Daoy (cell line): ENCODE measurements at regions not wholly inside any gene's neighbourhood (a gene's known extent, or its start where the extent isn't known, plus 50 kb on each side); places are given as distances from the start of the nearest gene placed in this dataset.
"Not testable (repeated sequence)": the region's sequence is repeated elsewhere in the genome, so short reads cannot be mapped to it uniquely, and the experiment has no call there.

Experiments used
- DNase-seq: peaks from one replicate; pipeline ENCODE4 v3.0.0-alpha.2; 2015; ENCODE audit warnings: low read depth

- DNase-seq, result no peak
Observed at GRCh38 chrX:3788494-3789233, 75.2 kb upstream of the PRKX start.

GRCh38 chrX:3787856-3788255 is 74.4 kb upstream of the PRKX start:
- DNase-seq, result no peak

- DNase-seq, result not testable (repeated sequence)
Observed at GRCh38 chrX:3785822-3786221, 72.4 kb upstream of the PRKX start.

- DNase-seq, result no peak
Observed at GRCh38 chrX:3780564-3780963, 67.1 kb upstream of the PRKX start.

GRCh38 chrX:3779546-3779945 is 66.1 kb upstream of the PRKX start:
- no peak for DNase-seq

- DNase-seq, result no peak
Observed at GRCh38 chrX:3777416-3777815, 64.0 kb upstream of the PRKX start.

GRCh38 chrX:3771766-3772165 is 58.3 kb upstream of the PRKX start:
- no peak for DNase-seq

GRCh38 chrX:3768881-3769280 is 55.4 kb upstream of the PRKX start:
- no peak for DNase-seq
